Hypothalamus (tissue), 51 donors: ENCODE measurements at regions not wholly inside any gene's neighbourhood (a gene's known extent, or its start where the extent isn't known, plus 50 kb on each side); places are given as distances from the start of the nearest gene placed in this dataset.

Experiments used
- DNase-seq, 51 donors: peaks; one replicate each; lab custom pipeline; 2025; lab: John Stamatoyannopoulos, UW

DNA sequence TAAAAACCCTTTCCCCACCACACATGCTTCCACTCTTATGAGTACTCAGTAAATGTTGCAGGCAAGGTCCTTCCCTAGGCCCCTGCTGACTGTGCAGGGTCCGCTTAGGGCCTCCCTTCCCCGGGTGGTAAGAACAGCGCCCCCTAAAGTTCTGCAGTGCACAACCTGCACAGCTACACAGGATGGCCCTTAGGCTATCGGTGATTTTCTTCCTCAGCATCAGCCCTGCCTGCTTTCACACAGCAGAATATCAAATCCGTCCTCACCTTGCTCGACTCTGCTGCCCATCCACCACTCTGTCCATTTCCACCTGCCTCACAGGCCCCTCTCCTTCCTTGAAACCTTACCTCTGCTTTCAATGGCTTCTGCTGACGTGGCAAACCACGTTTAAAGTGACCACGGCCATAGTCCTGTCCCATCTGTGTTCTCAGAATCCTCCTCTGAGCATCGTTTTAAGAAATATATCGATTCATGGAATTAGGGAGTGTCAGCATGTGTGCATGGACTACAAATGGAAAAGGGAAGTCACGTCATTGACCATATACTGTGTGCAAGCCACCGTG is 51.4 kb upstream of the TMEM132E start:
- DNase-seq: no peak

- DNase-seq: no peak
Measured at GRCh38 chr17:34527136-34527907, 52.1 kb upstream of the TMEM132E start.

- DNase-seq: no peak
Measured at GRCh38 chr17:34525651-34526050, 53.7 kb upstream of the TMEM132E start.

- DNase-seq: no peak
Measured at GRCh38 chr17:34521955-34522354, 57.4 kb upstream of the TMEM132E start.

DNA sequence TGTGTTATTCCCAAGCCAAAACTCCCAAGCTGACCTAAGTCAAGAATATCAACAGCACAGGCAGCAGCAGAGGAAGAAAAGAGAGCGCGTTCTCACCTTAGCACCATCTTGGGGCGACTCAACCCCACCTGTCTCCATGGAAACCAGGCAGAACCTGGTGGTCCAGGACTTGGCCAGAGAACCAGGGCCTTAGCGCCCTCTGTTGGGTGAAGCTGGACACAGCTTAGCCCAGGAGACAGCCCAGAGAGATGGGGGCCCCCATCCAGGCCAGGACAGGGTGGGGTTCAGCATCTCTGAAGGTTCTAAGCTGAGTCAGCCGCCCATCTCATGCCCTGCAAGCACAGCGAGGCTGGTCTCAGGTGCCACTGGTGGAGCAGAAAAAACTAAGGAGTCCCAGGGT is 60.1 kb upstream of the TMEM132E start:
- peak in 3 of 51 donors; percentile 1 to 2 (median 1) for DNase-seq

DNA sequence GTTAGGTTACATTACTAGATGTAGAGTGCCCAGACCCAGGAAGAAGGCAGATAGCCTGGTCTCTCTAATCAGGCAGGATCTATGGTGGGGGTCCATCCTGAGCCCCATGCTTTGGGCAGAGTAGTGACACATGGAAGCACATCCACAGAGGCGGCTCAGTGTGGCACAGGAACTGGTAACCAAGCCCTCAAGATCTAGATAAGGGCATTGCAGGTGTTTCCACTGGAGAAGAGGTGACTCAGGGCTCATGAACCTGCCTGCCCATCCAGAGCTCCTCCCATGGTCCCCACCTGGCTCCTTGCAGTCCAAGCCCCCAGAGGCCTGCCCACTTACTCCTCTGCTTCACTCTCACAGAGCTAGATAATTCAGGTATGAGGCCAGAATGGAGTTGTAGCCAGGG is 62.0 kb upstream of the TMEM132E start:
- no peak for DNase-seq

DNA sequence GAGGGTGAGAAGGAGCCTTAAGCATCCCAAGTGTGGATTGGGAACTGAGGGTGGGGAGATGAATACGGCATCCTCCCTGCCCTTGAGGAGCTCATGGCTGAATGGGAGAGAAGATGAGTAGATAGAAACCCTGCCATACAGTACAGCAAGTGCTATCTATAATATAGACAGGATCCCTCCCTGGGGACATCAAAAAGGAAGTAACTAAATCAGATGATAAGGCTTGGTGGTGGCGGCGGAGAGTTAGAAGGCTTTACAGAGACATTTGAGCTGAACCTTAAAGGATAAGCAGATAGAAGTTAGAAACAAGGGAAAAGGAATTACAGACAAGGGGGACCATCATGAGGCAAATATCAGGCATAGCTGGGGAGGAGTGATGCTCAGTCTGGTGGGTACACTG is 67.5 kb upstream of the TMEM132E start:
- DNase-seq: no peak

DNA sequence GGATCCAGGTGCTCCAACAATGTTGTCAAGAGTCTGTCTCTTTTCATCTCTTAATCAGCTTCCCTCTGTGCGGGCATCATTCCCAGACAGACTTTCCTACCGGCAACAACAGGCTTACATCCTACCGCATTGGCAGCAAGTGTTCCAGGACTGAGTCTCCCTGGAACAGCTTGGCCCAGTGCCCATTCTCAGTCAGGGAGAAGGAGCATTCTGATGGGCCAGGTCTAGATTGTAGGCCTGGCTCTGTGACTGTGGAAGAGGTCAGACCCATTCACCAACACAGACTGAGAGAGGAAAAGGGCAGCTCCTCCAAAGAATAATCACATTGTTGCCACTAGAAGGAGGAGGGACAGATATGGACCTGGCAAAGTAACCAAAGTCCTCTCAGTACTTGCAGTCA is 68.1 kb upstream of the TMEM132E start:
- DNase-seq: peak in 1 of 51 donors; percentile 0

- no peak for DNase-seq
Measured at GRCh38 chr17:34504814-34505484, 74.4 kb upstream of the TMEM132E start.

GRCh38 chr17:34503528-34504195 is 75.7 kb upstream of the TMEM132E start:
- peak in 24 of 51 donors; percentile 2 to 51 (median 14) for DNase-seq

DNA sequence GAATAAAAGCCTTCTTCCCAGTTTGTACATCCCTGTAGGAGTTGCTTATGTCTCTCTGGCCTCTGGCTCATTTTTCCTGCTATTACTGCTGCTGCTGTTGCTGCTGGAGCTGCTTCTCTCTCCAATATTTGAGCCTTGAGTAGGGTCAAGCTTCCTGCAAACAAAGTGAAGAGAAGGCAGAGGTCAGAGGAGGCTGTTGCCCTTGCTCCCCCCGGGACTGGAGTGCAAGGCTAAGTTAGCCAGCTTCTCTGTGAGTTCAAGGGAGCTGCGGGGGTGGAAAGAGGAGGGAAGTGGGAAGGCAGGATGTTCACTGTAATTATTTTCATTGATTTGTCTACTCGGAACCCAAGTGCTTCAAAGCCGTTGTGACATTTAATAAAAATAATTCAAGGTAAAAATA is 77.0 kb upstream of the TMEM132E start:
- DNase-seq: no peak

DNA sequence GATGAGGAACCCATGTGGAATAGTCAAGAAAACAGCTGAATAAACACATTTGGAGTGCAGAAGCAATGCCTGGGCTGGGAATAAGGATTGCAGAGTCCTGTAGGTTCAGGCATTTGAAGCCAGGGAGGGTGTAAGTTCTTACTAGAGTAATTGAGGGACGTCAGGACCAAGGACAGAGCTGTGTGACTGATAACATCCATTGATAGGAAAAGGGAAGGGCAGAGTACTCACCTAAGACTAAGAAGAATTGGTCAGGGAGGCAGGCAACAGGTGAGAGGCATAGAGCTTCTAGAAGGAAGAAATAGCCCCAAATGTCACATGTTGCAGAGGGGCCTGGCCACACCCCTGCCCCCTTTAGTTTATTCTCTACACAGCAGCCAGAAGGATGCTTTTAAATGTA is 79.8 kb upstream of the TMEM132E start:
- no peak for DNase-seq

- DNase-seq: no peak
Measured at GRCh38 chr17:34493917-34494316, 85.5 kb upstream of the TMEM132E start.

DNA sequence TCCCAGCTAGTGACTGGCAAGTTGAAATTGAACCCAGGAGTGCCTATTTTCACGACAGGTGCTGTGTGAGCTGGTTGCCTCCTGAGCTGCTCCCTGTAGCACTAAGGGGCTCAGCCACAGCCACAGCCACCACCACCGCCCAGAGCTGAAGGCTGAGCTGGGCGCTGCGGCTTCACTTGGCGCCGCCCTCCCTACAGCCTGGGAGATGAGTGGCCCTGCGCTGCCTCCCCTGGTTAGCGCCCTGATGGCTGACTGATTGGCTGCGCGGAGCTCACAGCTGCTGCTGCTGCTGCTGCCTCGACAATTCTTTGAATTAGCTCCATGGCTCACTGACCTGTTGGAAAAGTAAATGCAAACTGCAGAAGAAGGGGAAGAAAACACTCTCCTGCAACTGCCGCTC is 91.8 kb upstream of the TMEM132E start:
- DNase-seq: no peak

- no peak for DNase-seq
Measured at GRCh38 chr17:34486761-34487160, 92.6 kb upstream of the TMEM132E start.

GRCh38 chr17:34485999-34486398 is 93.4 kb upstream of the TMEM132E start:
- no peak for DNase-seq

- DNase-seq: no peak
Measured at GRCh38 chr17:34484193-34484733, 95.1 kb upstream of the TMEM132E start.

DNA sequence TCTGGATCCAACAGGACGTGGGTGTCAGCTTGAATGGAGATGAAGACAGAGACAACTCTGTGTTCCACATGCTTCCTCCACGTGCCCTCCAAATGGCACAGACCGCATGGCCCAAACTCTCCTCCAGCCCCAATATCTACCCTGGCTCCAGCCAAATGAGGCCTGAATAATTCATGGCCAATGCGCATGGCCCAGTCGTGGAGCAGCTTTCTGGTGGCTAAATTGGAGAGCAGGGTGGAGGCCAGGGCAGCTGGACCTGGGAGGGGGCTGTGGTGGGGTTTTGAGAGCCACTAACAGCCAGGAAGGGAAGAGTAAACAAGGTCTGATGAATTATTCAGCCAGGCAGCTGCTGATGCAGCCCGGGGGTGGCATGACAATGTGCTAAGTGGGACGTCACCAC is 96.7 kb upstream of the TMEM132E start:
- no peak for DNase-seq

DNA sequence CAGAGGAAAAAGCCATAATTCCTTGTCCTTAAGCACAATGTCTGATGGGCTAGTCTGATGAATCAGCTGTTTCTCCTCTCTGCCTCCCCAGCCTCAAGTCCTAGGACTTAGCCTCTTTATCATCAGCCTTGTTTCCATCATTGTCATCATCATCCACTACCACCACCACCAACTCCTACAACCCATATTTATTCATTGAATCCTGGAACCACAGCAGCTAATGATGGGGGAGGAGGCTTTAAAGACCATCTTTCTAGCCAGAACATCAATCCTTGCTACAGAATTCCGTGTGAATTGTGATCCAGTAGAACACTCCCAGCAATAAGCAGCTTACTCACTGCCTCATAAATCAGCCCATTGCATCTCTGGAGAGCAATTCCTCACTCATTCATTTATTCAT is 97.6 kb upstream of the TMEM132E start:
- no peak for DNase-seq

- no peak for DNase-seq
Measured at GRCh38 chr17:34479371-34479770, 100.0 kb upstream of the TMEM132E start.

GRCh38 chr17:34478244-34478643 is 101.1 kb upstream of the TMEM132E start:
- DNase-seq: no peak
